ENCODE measurements at regions not wholly inside any gene's neighbourhood (a gene's known extent, or its start where the extent isn't known, plus 50 kb on each side); places are given as distances from the start of the nearest gene placed in this dataset.

GRCh38 chr4:53809816-53810215 lies 218.5 kb upstream of the LNX1 start:
- FAIRE-seq, result no peak

GRCh38 chr4:53805291-53805690 lies 214.0 kb upstream of the LNX1 start:
- FAIRE-seq, result no peak

- FAIRE-seq, result no peak
Observed at GRCh38 chr4:53804719-53805118, 213.4 kb upstream of the LNX1 start.

DNA sequence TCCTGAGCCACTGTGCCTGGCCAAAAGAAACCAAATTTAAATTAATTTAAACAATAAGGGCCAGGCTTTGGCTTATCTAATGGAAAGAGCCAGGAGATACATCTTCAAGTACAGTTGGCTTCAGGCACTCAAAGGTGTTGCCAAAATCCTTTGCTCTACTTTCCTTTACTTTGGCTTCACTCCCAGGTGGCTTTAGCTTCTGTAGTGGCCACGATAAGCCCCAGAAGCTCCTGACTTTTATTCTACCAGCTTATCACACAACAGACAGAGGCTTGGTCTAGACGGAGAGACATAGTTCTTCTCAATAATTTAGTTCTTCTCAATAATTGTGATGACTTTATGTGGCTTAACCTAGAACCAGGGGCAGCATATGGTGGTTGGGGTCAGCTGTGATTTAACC lies 211.2 kb upstream of the LNX1 start:
- FAIRE-seq, result no peak

DNA sequence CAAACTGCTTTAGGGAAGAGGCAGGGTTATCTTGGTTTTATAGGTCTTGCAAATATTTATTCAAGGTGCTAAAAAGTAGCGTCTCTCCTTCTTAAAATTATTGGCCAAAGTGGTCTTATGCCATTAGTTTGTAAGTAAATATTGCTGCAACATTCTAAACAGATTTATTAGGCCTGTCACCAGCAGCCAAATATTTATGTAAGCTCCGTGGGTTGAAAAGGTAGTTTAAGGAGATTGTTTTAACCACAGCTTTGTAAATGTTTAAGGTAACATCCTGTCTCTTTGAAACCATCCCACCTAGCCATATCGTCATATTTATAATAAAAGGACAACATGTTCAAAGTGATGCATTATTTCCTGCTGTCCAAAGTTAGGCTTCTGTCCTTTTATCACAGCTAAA lies 210.1 kb upstream of the LNX1 start:
- FAIRE-seq, result no peak

DNA sequence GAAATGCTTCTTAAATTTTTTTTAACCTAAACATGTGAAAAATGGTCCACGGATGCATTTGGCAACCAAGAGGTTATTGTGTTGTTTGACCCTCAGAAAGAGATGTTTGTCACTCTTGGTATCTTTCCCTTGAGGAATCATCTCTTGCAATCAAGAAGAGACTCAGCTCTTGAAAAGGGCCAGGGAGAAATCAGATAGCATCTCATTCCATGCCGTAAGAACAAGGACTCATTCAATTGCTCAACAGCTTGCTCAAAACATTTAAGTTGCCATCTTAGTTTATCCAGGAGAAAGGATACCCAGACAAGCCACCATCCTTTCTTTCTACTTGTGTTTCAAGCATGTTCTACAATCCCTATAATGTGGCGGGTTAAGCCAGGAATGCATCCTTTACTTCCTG lies 209.5 kb upstream of the LNX1 start:
- no peak for FAIRE-seq

DNA sequence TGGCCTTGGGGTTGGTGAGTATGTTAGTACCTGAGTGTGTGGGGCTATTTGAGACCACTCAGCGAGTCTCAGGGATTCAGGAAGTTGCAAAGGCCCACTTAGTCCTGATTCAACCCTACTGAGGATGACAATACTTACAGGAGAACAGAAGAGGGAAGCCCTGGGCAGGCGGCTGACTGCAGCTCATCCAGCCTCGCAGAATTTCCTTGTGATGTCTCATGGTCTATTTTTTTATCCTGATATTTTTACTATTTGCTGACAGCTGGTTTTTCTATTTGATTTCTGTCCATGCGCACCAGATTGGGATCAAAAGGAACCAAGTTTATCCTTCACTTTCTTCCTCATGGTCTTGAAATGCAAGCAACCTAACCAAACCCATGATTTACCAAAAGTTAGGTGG lies 201.8 kb upstream of the LNX1 start:
- FAIRE-seq, result no peak

GRCh38 chr4:53790286-53790685 lies 199.0 kb upstream of the LNX1 start:
- no peak for FAIRE-seq

DNA sequence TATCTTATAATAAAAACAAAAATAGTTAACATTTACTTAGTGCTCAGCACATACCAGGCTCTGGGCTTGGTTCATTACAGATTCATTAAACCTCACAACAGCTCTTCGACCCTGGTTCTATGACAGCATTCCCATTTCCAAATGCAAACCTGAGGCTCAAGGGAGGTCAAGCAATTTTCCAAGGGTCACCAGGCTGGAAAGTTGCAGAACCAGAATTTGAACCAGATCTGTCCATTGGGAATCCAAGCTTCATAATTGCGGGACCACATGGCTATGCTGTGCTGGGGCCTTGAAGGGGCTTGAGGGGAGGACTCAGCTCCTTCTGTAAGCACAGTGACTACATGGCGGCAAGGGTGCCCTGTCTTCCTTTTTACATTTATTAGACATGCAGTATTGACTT lies 197.3 kb upstream of the LNX1 start:
- no peak for FAIRE-seq

DNA sequence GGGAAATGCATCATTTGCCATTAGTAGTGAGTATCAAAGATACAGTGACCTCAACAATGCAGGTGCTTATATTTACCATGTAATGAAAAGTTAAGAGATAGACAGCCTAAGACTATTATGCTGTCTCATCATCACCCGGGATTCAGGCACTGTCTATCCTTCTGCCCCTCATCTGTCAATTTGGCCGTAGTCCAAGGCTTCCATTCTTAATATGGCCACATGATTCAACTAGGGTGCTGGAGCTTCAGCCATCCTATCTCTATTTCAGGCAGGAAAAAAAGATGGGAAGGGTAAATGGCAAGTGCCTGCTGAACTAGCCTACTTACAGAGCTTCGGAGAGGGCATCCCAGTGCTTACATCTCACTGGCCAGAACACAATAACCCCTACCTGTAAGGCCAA lies 196.7 kb upstream of the LNX1 start:
- FAIRE-seq, result no peak

DNA sequence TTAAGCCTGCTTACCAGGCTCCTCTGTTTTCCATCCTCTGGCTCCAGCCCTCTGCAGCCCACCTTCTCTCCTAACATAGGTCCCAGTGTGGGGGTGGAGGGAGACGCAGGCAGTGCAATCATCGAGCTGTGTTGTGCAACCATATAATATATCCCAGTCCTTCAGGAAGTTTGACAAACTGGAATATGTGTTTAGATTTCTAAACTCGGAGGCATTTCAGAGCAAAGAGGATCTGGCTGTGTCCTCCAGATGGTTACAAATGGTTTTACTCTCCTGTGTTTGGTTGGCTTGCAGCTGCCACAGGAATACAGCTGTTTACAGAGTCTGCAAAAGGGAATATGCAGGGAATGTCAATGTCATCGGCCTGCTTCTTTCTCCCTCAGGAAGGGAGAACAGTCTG lies 195.3 kb upstream of the LNX1 start:
- FAIRE-seq, result no peak

DNA sequence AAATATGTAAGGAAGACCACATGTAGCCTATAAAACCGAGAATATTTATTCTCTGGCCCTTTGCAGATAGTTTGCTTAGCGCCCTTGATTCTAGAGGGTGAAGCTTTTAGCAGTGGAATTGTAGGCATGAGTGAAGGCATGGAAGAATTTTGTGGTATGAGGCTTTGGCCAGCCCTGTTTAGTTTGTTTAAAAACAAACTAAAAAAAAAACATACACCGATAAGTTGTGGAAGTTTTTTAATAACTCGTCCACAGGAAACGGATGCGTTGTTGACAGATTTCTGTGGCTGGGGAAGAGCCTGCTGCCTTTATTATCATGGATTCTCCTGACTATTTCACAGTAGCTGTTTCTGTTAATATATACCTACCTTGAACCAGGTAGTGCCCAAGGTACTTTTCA lies 194.7 kb upstream of the LNX1 start:
- no peak for FAIRE-seq

- no peak for FAIRE-seq
Observed at GRCh38 chr4:53784112-53784511, 192.8 kb upstream of the LNX1 start.

GRCh38 chr4:53783208-53783859 lies 192.0 kb upstream of the LNX1 start:
- no peak for FAIRE-seq

GRCh38 chr4:53782458-53782845 lies 191.2 kb upstream of the LNX1 start:
- no peak for FAIRE-seq

- FAIRE-seq, result no peak
Observed at GRCh38 chr4:53781629-53782457, 190.6 kb upstream of the LNX1 start.

- FAIRE-seq, result no peak
Observed at GRCh38 chr4:53780736-53781400, 189.6 kb upstream of the LNX1 start.

- FAIRE-seq, result no peak
Observed at GRCh38 chr4:53779025-53779424, 187.7 kb upstream of the LNX1 start.

DNA sequence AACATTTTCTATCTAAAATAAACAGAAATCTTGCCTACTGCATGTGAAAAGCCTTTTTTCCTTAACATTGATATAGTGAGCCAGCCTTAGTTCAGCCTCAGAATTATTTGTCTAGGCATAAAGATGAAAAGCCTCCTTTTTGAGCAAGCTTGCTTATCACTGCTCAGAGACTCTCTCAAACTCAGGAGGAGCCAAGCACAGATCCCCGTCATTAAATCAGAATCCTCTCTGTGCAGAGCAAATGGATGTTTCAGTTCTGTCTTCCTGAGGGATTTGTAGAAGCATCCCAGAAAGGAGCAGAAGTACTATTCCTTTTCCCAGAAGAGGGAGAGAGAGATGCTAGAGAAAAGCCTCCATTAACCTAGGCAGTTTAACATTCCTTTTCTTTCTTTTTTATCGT lies 186.9 kb upstream of the LNX1 start:
- no peak for FAIRE-seq

- no peak for FAIRE-seq
Observed at GRCh38 chr4:53777244-53777984, 186.1 kb upstream of the LNX1 start.

- FAIRE-seq, result no peak
Observed at GRCh38 chr4:53776141-53776540, 184.9 kb upstream of the LNX1 start.

DNA sequence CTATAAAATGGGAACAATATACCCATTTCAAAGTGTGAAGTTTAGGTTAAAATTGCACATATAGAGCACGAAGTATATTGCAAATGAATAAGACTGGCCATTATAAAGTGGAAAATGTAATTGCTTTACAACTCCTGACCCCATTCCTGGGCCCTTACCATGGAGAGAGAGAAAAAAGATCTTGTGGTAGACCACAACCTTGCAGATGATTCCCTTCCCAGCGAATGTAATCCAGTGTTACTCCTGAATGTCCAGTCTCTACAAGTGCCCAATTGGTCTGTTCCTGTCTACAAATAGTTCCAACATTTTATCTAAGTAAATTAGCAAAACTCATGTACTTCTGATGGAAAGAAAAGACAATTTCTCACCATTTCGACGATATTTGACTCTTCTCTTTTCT lies 184.1 kb upstream of the LNX1 start:
- no peak for FAIRE-seq

GRCh38 chr4:53771326-53771725 lies 180.0 kb upstream of the LNX1 start:
- FAIRE-seq, result no peak
